Panc1 (cell line): ENCODE measurements at regions not wholly inside any gene's neighbourhood (a gene's known extent, or its start where the extent isn't known, plus 50 kb on each side); places are given as distances from the start of the nearest gene placed in this dataset.

Source experiments
- CTCF ChIP-seq: fragments of 450-650 bp; IDR thresholded peaks from 2 replicates; pipeline ENCODE4 v1.5.1; 2017; ENCODE audit warnings: mild to moderate bottlenecking
- REST ChIP-seq, 2 experiments: IDR thresholded peaks; 2 replicates each; pipeline ENCODE4 v1.6.1; 2011 to 2012; ENCODE audit warnings: low read depth in 2 of 2, control low read depth in 1 of 2, low read length in 1 of 2, mild to moderate bottlenecking in 1 of 2, moderate library complexity in 1 of 2; ENCODE audit not compliant: insufficient read depth in 1 of 2
- TCF7L2 ChIP-seq: IDR thresholded peaks from 2 replicates; pipeline ENCODE4 v1.6.1; 2011; ENCODE audit warnings: mild to moderate bottlenecking, low read depth, low read length, inconsistent platforms

- no peak for TF ChIP-seq CTCF
- TF ChIP-seq REST (IDR thresholded peaks at IDR 0.05; ENCODE audit: insufficient read depth in 1 of 2, low read depth in 2 of 2, low read length in 1 of 2), result no peak
- no peak for TF ChIP-seq TCF7L2
Observed at GRCh38 chr10:33773253-33773573, 438.7 kb upstream of the NRP1 start.
